GM04503 (cell line): ENCODE measurements at regions not wholly inside any gene's neighbourhood (a gene's known extent, or its start where the extent isn't known, plus 50 kb on each side); places are given as distances from the start of the nearest gene placed in this dataset.
"Not testable (repeated sequence)": the region's sequence is repeated elsewhere in the genome, so short reads cannot be mapped to it uniquely, and the experiment has no call there.

Experiments used
- DNase-seq: peaks from one replicate; pipeline ENCODE4 v3.0.0-alpha.2; 2012; ENCODE audit warnings: low read depth

- not testable (repeated sequence) for DNase-seq
Observed at GRCh38 chr6:122280105-122281021, 119.1 kb upstream of the HSF2 start.

GRCh38 chr6:122283884-122284283 is 115.6 kb upstream of the HSF2 start:
- no peak for DNase-seq

- DNase-seq = no peak
Observed at GRCh38 chr6:122284848-122285247, 114.6 kb upstream of the HSF2 start.

- DNase-seq = no peak
Observed at GRCh38 chr6:122285292-122285913, 114.0 kb upstream of the HSF2 start.

DNA sequence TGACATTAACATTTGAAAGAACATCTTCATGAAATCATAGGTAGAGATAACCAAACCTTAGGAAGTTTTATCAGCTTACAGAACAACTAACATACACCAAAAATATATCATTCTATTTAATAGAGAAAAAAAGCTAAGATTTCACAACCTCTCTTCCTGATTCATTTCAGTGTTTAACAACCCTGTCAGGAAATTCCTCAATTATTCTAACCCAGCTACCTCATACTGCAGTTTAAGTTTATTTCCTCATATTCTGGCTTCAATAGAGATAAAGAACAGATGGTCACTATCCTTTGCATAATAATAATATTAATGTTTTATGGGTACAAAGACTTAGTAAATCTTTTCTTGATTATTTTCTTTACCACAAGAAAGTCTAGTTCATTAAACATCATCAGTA is 112.9 kb upstream of the HSF2 start:
- no peak for DNase-seq

DNA sequence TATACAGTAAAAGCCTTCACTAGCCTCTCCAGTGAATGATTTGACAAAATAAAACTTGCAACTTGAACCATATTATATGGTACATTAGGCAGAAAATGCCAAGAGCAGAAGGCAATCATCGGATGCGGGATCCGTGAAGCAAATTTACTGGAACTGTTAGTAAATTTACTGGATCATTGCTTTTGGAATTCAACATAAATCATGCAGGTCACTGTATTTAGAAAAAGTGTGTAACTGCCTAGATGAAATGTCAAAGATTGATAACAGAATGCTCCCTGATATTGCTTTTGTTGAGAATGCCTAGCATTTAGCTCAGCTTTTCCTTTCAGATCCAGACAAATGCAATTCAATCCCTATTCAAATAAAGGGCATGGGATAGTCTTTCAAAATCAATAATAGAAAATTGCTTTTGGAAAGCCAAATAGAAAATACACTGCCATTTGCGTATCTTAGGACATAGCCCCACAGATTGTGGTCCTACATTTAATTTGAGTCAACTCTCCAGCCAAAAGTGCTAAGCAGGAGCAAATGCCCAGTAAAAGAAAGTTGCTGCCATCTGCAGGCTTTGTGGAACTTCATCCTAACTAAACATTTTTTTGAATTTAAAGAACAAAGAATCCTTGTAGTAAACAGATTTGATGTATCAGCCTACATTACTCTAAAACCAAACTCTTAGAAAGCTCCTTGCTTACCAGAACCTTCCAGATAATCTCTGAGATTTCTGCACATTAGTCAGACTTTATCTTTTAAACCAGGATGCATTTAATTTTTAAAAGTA is 109.5 kb upstream of the HSF2 start:
- DNase-seq = no peak

- no peak for DNase-seq
Observed at GRCh38 chr6:122297010-122297409, 102.4 kb upstream of the HSF2 start.

- DNase-seq = no peak
Observed at GRCh38 chr6:122302067-122302466, 97.4 kb upstream of the HSF2 start.

GRCh38 chr6:122307577-122307976 is 91.9 kb upstream of the HSF2 start:
- DNase-seq = no peak

- DNase-seq = no peak
Observed at GRCh38 chr6:122308074-122308473, 91.4 kb upstream of the HSF2 start.

DNA sequence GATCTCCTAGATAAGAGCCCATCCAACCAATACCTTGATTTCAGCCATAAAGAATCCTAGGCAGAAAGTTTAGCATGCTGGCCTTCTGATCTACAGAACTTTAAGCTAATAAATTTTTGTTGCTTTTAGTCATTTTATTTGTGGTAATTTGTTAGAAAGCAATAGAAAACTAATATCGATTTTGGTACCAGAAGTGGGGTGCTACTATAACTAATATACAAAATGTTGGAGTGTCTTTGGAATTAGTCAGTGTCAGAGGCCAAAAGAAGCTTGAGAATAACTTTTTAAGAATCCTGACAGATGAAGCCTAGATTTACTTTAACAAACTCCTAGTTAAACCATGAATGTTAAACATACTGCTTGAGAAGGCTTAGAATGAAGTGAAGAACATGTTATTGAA is 83.6 kb upstream of the HSF2 start:
- no peak for DNase-seq

- no peak for DNase-seq
Observed at GRCh38 chr6:122322824-122323223, 76.6 kb upstream of the HSF2 start.

GRCh38 chr6:122323361-122323760 is 76.1 kb upstream of the HSF2 start:
- no peak for DNase-seq

DNA sequence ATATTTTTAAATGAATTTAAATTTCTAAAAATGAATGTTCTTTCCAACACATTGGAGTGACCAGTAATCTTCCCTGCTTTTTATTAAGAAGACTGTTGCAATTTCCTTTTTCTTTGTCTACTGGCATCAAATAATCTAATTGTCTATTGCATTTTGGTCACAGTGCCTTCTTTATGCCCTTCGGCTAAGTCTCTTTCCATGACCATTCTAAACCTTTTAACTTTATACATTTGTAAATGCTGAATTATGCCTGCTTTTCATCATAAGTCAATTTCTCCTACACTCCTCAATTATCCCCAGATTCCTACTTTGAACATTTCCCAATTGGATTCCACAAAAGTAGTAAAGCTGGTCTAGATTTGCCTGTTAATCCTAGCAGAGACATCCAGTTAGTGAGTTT is 69.1 kb upstream of the HSF2 start:
- no peak for DNase-seq

DNA sequence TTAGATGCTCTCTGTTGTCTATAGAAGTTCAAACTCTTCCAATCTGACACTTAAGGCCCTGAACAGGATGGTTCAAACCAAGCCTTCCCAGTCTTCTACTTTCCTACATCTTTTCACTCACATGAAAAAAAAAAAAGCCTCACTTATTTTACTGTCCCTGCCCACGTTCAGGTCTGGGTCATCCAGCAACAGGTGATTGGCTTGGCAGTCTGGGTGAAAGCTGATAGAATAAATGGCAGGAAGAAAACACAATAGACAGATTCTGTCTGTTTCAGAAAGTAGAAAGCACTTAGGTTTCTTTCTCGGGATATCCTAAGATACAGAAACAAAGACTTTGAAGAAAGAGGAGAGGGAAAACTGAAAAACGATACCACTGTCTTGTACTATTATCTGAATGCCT is 61.8 kb upstream of the HSF2 start:
- DNase-seq = no peak

DNA sequence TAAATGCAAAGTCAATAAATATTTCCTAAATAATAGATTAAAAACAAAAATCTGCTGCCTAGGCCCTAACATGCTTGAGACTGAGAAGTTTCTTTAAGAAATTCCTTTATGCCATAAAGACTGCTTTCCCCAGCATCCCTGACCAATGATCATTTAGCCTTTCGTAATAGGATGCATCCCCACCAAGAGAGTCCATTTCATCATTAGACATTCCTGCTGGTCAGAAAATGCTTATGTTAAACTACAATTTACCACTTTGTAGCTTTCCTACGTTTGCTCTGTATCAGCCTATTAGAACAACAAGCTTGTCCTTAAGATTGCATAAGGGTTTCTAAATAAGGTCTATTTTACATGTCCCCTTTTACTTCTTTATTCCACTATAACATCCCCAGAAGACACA is 59.8 kb upstream of the HSF2 start:
- DNase-seq = no peak

GRCh38 chr6:122347280-122347679 is 52.2 kb upstream of the HSF2 start:
- DNase-seq = no peak

DNA sequence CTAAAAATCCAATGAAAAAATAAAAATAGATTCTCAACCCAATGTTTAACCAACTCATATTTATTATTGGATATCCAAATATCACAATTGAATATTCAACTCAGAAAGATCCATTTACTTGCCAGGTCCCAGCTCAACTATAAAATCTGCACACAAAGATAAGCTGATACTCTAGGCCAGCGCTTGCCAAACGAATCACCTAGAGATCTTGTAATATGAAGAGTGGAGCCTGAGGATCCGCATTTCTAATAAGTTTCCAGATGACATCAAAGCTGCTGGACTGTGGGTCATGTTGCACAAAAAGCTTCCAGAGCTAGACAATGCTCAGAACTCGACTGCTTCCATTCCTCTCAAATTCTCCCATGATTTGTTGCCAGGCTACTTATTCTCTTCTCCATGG is 51.7 kb upstream of the HSF2 start:
- DNase-seq = no peak
